Mucosa of descending colon (tissue), 3 donors: ENCODE measurements at regions not wholly inside any gene's neighbourhood (a gene's known extent, or its start where the extent isn't known, plus 50 kb on each side); places are given as distances from the start of the nearest gene placed in this dataset.

Experiments used
- ATAC-seq: fragments of 200-7000 bp; cut with Tn5 transposase; one replicate; pipeline ENCODE4 v1.9.1; 2020; ENCODE audit warnings: mild to moderate bottlenecking, moderate library complexity
- DNase-seq, 3 donors: peaks; one replicate each; pipeline ENCODE4 v3.0.0-alpha.2; 2020
- H3K36me3 ChIP-seq: fragments of 200-600 bp; one replicate; pipeline ENCODE4 v1.8.0; 2021; ENCODE audit warnings: low read depth, mild to moderate bottlenecking
- H3K4me1 ChIP-seq: fragments of 200-600 bp; one replicate; pipeline ENCODE4 v1.8.0; 2021; ENCODE audit warnings: low read depth, mild to moderate bottlenecking
- H3K4me3 ChIP-seq: fragments of 200-600 bp; one replicate; pipeline ENCODE4 v1.8.0; 2021; ENCODE audit warnings: mild to moderate bottlenecking
- H3K9me3 ChIP-seq: fragments of 200-600 bp; one replicate; pipeline ENCODE4 v1.8.0; 2021; ENCODE audit warnings: mild to moderate bottlenecking
- intact Hi-C, 2 donors: fragments of 100-400 bp; cut with DNase I in 1 of 2; cut with micrococcal nuclease in 1 of 2; formaldehyde crosslinking; loops; one replicate each; pipeline versions ENCODE4 v1.11.0 to v1.11.1; 2022; cut with DNase I, micrococcal nuclease
- TF ChIP-seq, protein P1 (sequence below): fragments of 200-600 bp; IDR thresholded peaks from one replicate; pipeline ENCODE4 v1.8.0; 2022; ENCODE audit warnings: antibody characterized with exemption, mild to moderate bottlenecking
- donor health status: DM: no; HTN: no; CAD: no; lungs with moderate emphysema.
- donor health status: DM: no; HTN: no; CAD: no.
- donor health status: DM: no; HTN: yes; CAD: no.

GRCh38 chr20:5402903-5403531 is 86.3 kb upstream of the PROKR2 start:
- Histone ChIP-seq H3K4me1 (no peaks in the 10 kb centered on the region), H3K36me3 (no peaks in the 10 kb centered on the region), H3K4me3 (no peak overlapping the region), H3K9me3 (peaks cover 4% of the 10 kb centered on the region)
- DNase-seq (peak in 1 of 3 donors; percentile 40), ATAC-seq (peak; percentile 69)
- intact Hi-C loops = no loop called here
- TF ChIP-seq, protein P1, sequence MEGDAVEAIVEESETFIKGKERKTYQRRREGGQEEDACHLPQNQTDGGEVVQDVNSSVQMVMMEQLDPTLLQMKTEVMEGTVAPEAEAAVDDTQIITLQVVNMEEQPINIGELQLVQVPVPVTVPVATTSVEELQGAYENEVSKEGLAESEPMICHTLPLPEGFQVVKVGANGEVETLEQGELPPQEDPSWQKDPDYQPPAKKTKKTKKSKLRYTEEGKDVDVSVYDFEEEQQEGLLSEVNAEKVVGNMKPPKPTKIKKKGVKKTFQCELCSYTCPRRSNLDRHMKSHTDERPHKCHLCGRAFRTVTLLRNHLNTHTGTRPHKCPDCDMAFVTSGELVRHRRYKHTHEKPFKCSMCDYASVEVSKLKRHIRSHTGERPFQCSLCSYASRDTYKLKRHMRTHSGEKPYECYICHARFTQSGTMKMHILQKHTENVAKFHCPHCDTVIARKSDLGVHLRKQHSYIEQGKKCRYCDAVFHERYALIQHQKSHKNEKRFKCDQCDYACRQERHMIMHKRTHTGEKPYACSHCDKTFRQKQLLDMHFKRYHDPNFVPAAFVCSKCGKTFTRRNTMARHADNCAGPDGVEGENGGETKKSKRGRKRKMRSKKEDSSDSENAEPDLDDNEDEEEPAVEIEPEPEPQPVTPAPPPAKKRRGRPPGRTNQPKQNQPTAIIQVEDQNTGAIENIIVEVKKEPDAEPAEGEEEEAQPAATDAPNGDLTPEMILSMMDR = peak; percentile 25

- H3K9me3 ChIP-seq = peaks cover 4% of the 10 kb centered on the region
- H3K4me1 ChIP-seq = no peaks in the 10 kb centered on the region
- intact Hi-C loops = no loop called here
- no peak overlapping the region for H3K4me3 ChIP-seq
- no peaks in the 10 kb centered on the region for H3K36me3 ChIP-seq
- TF ChIP-seq, protein P1 = no peak
- DNase-seq (no peak), ATAC-seq (no peak)
Measured at GRCh38 chr20:5401277-5401875, 84.6 kb upstream of the PROKR2 start.

GRCh38 chr20:5400164-5400762 is 83.5 kb upstream of the PROKR2 start:
- peaks cover 4% of the 10 kb centered on the region for H3K9me3 ChIP-seq
- no peaks in the 10 kb centered on the region for H3K36me3 ChIP-seq
- H3K4me3 ChIP-seq = no peak overlapping the region
- peak in 1 of 3 donors; percentile 21 for DNase-seq
- ATAC-seq = no peak
- intact Hi-C loops = no loop called here
- TF ChIP-seq, protein P1 = no peak
- no peaks in the 10 kb centered on the region for H3K4me1 ChIP-seq

DNA sequence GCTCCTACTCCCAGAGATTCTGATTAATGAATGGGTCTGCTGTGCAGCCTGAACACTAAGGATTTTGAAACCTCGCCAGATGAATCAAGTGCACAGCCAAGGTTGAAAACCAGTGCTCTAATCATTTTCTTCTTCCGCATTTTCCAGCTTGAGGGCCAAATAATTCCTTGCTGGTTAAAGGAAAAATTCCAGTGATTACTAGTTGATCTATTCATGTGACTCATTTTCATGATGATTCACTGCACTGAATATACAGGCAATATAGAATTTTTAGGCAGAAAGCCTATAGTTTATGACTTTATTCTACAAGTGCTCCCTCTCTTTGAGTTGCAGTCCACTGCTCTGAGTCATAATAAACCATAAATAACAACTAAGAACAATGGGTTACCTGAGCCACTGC is 80.6 kb upstream of the PROKR2 start:
- DNase-seq (no peak), ATAC-seq (no peak)
- Histone ChIP-seq H3K9me3 (no peaks in the 10 kb centered on the region), H3K36me3 (no peaks in the 10 kb centered on the region), H3K4me3 (no peak overlapping the region), H3K4me1 (no peaks in the 10 kb centered on the region)
- TF ChIP-seq, protein P1 = no peak
- intact Hi-C loops = no loop called here

- intact Hi-C loops = no loop called here
- ATAC-seq (no peak), DNase-seq (no peak)
- Histone ChIP-seq H3K4me3 (no peak overlapping the region), H3K4me1 (no peaks in the 10 kb centered on the region), H3K9me3 (no peaks in the 10 kb centered on the region), H3K36me3 (no peaks in the 10 kb centered on the region)
- TF ChIP-seq, protein P1 = no peak
Measured at GRCh38 chr20:5395932-5396727, 79.4 kb upstream of the PROKR2 start.
